ENCODE measurements at regions not wholly inside any gene's neighbourhood (a gene's known extent, or its start where the extent isn't known, plus 50 kb on each side); places are given as distances from the start of the nearest gene placed in this dataset.

DNA sequence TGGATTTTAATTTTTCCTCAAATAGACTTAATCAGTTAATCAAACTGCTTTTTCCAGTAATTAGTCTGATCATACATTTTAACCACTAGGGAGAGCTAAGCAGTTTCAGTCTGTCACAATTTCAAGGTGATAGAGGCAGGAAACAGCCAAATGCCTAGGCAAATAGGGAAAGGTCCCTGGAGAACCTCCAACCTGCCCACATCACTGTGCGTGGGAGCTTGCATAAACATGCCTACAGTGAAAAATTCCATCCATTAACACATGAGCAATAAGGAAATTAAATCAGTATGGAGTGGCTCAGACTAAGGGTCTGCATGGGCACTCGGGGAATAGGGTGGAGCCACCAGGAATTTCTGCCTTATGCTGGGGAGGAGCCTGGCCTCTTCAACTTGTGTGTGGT lies 74.6 kb downstream of the AASDHPPT start:
- WGBS (ENCODE audit: insufficient coverage): 100% methylated on average over 1 of the region's 2 CpGs
- Histone ChIP-seq H3K9me3 (ENCODE audit: control extremely low read depth in 1 of 5, control insufficient read depth in 4 of 5, insufficient read depth in 2 of 5, low read depth in 1 of 5, low read length in 4 of 5) (peaks cover 0 to 2% (median 0%) of the 10 kb centered on the region in 5 experiments), H3K4me1 (ENCODE audit: control extremely low read depth in 1 of 4, control insufficient read depth in 4 of 4, insufficient read depth in 4 of 4, low read length in 3 of 4) (no peaks in the 10 kb centered on the region), H3K27me3 (replicated peaks in 2 of 5; ENCODE audit: control insufficient read depth in 4 of 5, insufficient read depth in 5 of 5, low read length in 4 of 5) (peaks cover 0 to 2% (median 0%) of the 10 kb centered on the region in 5 experiments), H3K4me3 (ENCODE audit: control insufficient read depth in 1 of 7, extremely low read depth in 1 of 7, insufficient read depth in 4 of 7, low read depth in 2 of 7, low read length in 6 of 7) (no peak overlapping the region), H3K27ac (ENCODE audit: insufficient read depth in 1 of 2, low read depth in 1 of 2, low read length in 2 of 2, poor library complexity in 1 of 2, severe bottlenecking in 2 of 2) (no peak overlapping the region), H3K36me3 (ENCODE audit: control insufficient read depth in 4 of 4, insufficient read depth in 4 of 4, low read length in 3 of 4) (no peaks in the 10 kb centered on the region)
- CTCF ChIA-PET: no interaction called here
- DNase-seq: no peak
- POLR2A ChIA-PET: no interaction called here

DNA sequence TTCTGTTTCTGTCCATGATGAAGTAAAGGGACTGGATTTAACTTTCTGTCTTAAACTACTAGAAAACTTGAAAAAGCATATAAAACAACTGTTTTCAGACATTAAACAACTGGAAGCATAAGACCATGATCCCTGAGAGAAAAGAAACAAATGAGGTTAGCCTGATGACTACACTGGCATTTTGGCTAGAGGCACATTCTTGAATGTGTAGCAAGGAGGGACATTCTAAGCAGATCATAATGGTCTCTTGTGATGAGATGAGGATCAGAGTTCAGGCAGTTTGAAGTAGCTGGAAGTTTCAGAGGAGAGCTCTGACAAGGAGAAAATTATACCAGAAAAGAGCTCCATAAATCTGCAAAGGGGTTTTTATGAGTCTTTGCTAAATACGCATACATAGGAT lies 75.4 kb downstream of the AASDHPPT start:
- CTCF ChIA-PET: no interaction called here
- no peak overlapping the region for H3K4me3 ChIP-seq (ENCODE audit: control insufficient read depth in 1 of 7, extremely low read depth in 1 of 7, insufficient read depth in 4 of 7, low read depth in 2 of 7, low read length in 6 of 7)
- POLR2A ChIA-PET: no interaction called here
- no peaks in the 10 kb centered on the region for H3K4me1 ChIP-seq (ENCODE audit: control extremely low read depth in 1 of 4, control insufficient read depth in 4 of 4, insufficient read depth in 4 of 4, low read length in 3 of 4)
- no peaks in the 10 kb centered on the region for H3K9me3 ChIP-seq (ENCODE audit: control extremely low read depth in 1 of 5, control insufficient read depth in 4 of 5, insufficient read depth in 2 of 5, low read depth in 1 of 5, low read length in 4 of 5)
- no CpG with 5 or more reads among the region's 1 CpG for WGBS (ENCODE audit: insufficient coverage)
- no peaks in the 10 kb centered on the region for H3K36me3 ChIP-seq (ENCODE audit: control insufficient read depth in 4 of 4, insufficient read depth in 4 of 4, low read length in 3 of 4)
- no peak for DNase-seq
- H3K27me3 ChIP-seq (replicated peaks in 2 of 5; ENCODE audit: control insufficient read depth in 4 of 5, insufficient read depth in 5 of 5, low read length in 4 of 5): peaks cover 0 to 2% (median 0%) of the 10 kb centered on the region in 5 experiments
- no peak overlapping the region for H3K27ac ChIP-seq (ENCODE audit: insufficient read depth in 1 of 2, low read depth in 1 of 2, low read length in 2 of 2, poor library complexity in 1 of 2, severe bottlenecking in 2 of 2)

DNA sequence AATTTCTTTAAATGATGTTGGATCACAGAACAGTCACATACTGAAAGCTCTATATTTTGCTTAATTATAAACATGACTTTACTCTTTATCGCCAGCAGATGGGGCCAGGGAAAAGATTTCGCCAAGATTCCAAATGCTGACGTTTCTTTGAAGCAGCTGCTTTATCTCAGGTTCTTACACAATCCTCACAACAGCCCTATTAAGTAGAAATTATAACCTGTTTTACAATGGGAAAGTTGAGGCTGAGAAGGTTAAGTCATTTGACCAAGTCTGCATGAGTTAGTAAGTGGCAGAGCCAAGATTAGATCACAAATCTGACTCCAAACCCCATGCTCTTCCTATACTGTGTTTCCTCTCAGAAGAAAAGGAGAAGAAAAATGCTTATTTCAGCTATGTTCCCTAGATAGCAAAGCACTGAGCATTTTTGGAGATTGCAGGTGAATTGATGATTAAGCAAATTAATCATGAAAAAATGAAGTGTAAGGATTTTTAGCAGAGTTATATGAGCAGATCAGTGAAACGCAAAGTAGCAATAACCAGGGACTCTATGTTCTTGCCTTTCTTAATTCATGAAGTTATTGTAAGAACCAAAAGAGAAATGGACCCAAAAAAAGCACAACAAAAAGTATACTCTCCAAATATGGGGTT lies 79.0 kb downstream of the AASDHPPT start:
- CTCF ChIA-PET: no interaction called here

DNA sequence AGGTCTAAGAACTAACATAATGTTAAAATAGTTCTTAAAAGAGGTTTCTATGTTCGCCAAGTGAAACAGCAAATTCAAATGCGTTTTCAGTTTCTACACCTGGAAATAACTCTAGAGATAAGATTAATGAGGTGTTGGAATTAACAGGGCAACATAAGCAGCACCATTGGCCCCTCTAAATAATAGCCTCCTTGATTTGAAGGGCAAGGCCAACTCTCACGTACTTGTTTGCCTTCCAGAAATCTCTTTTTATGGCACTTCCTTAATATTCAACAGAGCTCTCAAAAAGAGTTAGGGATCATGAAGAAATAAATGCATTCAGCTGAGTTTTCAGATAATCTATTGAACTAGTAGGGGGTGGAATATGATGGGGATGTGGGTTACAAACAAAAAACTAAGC lies 80.9 kb downstream of the AASDHPPT start:
- H3K9me3 ChIP-seq (ENCODE audit: control extremely low read depth in 1 of 5, control insufficient read depth in 4 of 5, insufficient read depth in 2 of 5, low read depth in 1 of 5, low read length in 4 of 5): no peaks in the 10 kb centered on the region
- no peaks in the 10 kb centered on the region for H3K4me1 ChIP-seq (ENCODE audit: control extremely low read depth in 1 of 4, control insufficient read depth in 4 of 4, insufficient read depth in 4 of 4, low read length in 3 of 4)
- WGBS (ENCODE audit: insufficient coverage): 86% methylated on average over 1 of the region's 3 CpGs
- no peaks in the 10 kb centered on the region for H3K36me3 ChIP-seq (ENCODE audit: control insufficient read depth in 4 of 4, insufficient read depth in 4 of 4, low read length in 3 of 4)
- ChIA-PET POLR2A (no interaction called here), CTCF (no interaction called here)
- no peak for DNase-seq
- H3K4me3 ChIP-seq (ENCODE audit: control insufficient read depth in 1 of 7, extremely low read depth in 1 of 7, insufficient read depth in 4 of 7, low read depth in 2 of 7, low read length in 6 of 7): no peak overlapping the region
- H3K27ac ChIP-seq (ENCODE audit: insufficient read depth in 1 of 2, low read depth in 1 of 2, low read length in 2 of 2, poor library complexity in 1 of 2, severe bottlenecking in 2 of 2): no peak overlapping the region
- H3K27me3 ChIP-seq (replicated peaks in 2 of 5; ENCODE audit: control insufficient read depth in 4 of 5, insufficient read depth in 5 of 5, low read length in 4 of 5): no peaks in the 10 kb centered on the region

More for the DNA sequence above, 79.0 kb downstream of the AASDHPPT start:
- Histone ChIP-seq H3K27ac (ENCODE audit: insufficient read depth in 1 of 2, low read depth in 1 of 2, low read length in 2 of 2, poor library complexity in 1 of 2, severe bottlenecking in 2 of 2) (no peak overlapping the region), H3K27me3 (replicated peaks in 2 of 5; ENCODE audit: control insufficient read depth in 4 of 5, insufficient read depth in 5 of 5, low read length in 4 of 5) (peaks cover 0 to 2% (median 0%) of the 10 kb centered on the region in 5 experiments), H3K4me1 (ENCODE audit: control extremely low read depth in 1 of 4, control insufficient read depth in 4 of 4, insufficient read depth in 4 of 4, low read length in 3 of 4) (no peaks in the 10 kb centered on the region), H3K4me3 (ENCODE audit: control insufficient read depth in 1 of 7, extremely low read depth in 1 of 7, insufficient read depth in 4 of 7, low read depth in 2 of 7, low read length in 6 of 7) (no peak overlapping the region), H3K9me3 (ENCODE audit: control extremely low read depth in 1 of 5, control insufficient read depth in 4 of 5, insufficient read depth in 2 of 5, low read depth in 1 of 5, low read length in 4 of 5) (no peaks in the 10 kb centered on the region), H3K36me3 (ENCODE audit: control insufficient read depth in 4 of 4, insufficient read depth in 4 of 4, low read length in 3 of 4) (no peaks in the 10 kb centered on the region)
- POLR2A ChIA-PET: no interaction called here
- peak; percentile 8 to 35 (median 22) for DNase-seq
- WGBS (ENCODE audit: insufficient coverage): no CpG with 5 or more reads among the region's 4 CpGs

DNA sequence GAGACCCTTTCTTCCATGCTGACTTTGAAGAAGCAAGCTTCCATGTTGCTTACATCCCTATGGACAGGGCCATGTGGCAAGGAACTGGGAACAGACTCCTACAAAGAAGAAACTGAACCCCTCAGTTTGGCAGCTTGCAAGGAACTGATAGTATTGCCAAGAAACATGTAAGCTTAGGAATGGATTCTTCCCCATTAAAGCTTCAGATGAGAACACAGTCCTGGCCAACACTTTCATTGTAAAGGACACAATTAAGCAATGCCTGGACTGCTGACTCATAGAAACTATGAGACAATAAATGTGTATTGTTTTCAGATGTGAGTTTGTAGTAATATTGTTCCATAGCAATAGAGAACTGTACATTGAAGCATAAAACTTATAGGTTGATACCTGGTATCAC lies 82.4 kb downstream of the AASDHPPT start:
- Histone ChIP-seq H3K27ac (ENCODE audit: insufficient read depth in 1 of 2, low read depth in 1 of 2, low read length in 2 of 2, poor library complexity in 1 of 2, severe bottlenecking in 2 of 2) (no peak overlapping the region), H3K4me1 (ENCODE audit: control extremely low read depth in 1 of 4, control insufficient read depth in 4 of 4, insufficient read depth in 4 of 4, low read length in 3 of 4) (no peaks in the 10 kb centered on the region), H3K4me3 (ENCODE audit: control insufficient read depth in 1 of 7, extremely low read depth in 1 of 7, insufficient read depth in 4 of 7, low read depth in 2 of 7, low read length in 6 of 7) (no peak overlapping the region), H3K27me3 (replicated peaks in 2 of 5; ENCODE audit: control insufficient read depth in 4 of 5, insufficient read depth in 5 of 5, low read length in 4 of 5) (no peaks in the 10 kb centered on the region), H3K36me3 (ENCODE audit: control insufficient read depth in 4 of 4, insufficient read depth in 4 of 4, low read length in 3 of 4) (no peaks in the 10 kb centered on the region), H3K9me3 (ENCODE audit: control extremely low read depth in 1 of 5, control insufficient read depth in 4 of 5, insufficient read depth in 2 of 5, low read depth in 1 of 5, low read length in 4 of 5) (no peaks in the 10 kb centered on the region)
- no peak for DNase-seq
- ChIA-PET CTCF (no interaction called here), POLR2A (no interaction called here)

DNA sequence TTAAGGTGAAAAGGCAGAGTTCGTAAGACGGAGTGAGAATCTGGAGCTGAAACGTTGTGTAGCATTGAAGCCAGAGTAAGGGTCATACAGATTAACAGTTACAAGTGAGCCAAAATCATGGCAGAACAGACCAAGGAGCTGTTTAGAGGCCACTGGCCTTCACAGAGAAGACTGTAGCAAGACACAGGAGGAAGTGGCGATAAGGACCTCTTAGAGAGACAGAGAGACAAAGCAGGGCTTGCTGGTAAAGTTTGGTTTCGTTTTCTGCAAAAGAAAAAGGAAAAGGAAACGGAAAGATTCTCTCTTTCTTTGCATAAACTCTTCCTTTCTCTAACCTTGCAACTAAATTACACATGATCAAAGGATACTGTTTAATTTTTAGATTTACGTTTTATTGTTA lies 83.0 kb downstream of the AASDHPPT start:
- no peak for DNase-seq
- H3K9me3 ChIP-seq (ENCODE audit: control extremely low read depth in 1 of 5, control insufficient read depth in 4 of 5, insufficient read depth in 2 of 5, low read depth in 1 of 5, low read length in 4 of 5): no peaks in the 10 kb centered on the region
- no peaks in the 10 kb centered on the region for H3K36me3 ChIP-seq (ENCODE audit: control insufficient read depth in 4 of 4, insufficient read depth in 4 of 4, low read length in 3 of 4)
- no peaks in the 10 kb centered on the region for H3K27me3 ChIP-seq (replicated peaks in 2 of 5; ENCODE audit: control insufficient read depth in 4 of 5, insufficient read depth in 5 of 5, low read length in 4 of 5)
- ChIA-PET CTCF (no interaction called here), POLR2A (no interaction called here)
- no peak overlapping the region for H3K27ac ChIP-seq (ENCODE audit: insufficient read depth in 1 of 2, low read depth in 1 of 2, low read length in 2 of 2, poor library complexity in 1 of 2, severe bottlenecking in 2 of 2)
- 100% methylated on average over 4 of the region's 7 CpGs for WGBS (ENCODE audit: insufficient coverage)
- no peak overlapping the region for H3K4me3 ChIP-seq (ENCODE audit: control insufficient read depth in 1 of 7, extremely low read depth in 1 of 7, insufficient read depth in 4 of 7, low read depth in 2 of 7, low read length in 6 of 7)
- no peaks in the 10 kb centered on the region for H3K4me1 ChIP-seq (ENCODE audit: control extremely low read depth in 1 of 4, control insufficient read depth in 4 of 4, insufficient read depth in 4 of 4, low read length in 3 of 4)

DNA sequence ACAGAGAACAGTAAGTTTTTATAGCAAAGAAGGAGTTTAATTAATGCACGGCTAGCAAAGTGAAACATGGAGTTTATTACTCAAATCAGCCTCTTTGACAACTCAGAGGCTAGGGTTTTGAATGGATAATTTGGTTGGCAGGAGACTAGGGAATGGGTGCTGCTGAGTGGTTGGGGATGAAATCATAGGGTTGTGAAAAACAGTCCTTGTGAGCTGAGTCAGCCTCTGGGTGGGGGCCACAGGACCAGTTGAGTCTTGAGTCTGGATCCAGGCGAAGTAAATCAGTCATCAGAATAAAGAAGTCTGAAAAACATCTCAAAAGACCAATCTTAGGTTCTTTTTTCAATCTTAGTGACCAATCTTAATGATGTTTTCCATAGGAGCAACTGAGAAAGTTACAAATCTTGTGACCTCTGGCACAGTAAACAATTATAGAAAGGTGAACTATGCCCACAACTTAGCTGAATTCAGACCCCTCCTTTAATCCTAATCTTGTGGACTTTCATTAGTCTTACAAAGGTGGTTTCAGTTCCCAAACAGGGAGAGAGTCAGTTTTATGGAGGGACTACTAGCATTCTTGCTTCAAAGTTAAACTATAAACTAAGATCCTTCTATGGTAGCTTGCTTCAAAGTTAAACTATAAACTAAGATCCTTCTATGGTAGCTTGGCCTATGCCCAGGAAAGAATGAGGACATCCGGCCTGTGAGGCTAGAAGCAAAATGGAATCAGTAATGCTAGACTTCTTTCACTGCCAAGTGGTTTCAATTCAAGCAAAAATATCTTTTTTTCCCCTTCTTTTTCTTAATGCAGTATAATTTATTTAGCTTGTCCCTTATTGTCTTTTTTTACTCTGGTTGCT lies 84.5 kb downstream of the AASDHPPT start:
- Histone ChIP-seq H3K27ac (ENCODE audit: insufficient read depth in 1 of 2, low read depth in 1 of 2, low read length in 2 of 2, poor library complexity in 1 of 2, severe bottlenecking in 2 of 2) (no peak overlapping the region), H3K36me3 (ENCODE audit: control insufficient read depth in 4 of 4, insufficient read depth in 4 of 4, low read length in 3 of 4) (no peaks in the 10 kb centered on the region), H3K4me3 (ENCODE audit: control insufficient read depth in 1 of 7, extremely low read depth in 1 of 7, insufficient read depth in 4 of 7, low read depth in 2 of 7, low read length in 6 of 7) (no peak overlapping the region), H3K4me1 (ENCODE audit: control extremely low read depth in 1 of 4, control insufficient read depth in 4 of 4, insufficient read depth in 4 of 4, low read length in 3 of 4) (no peaks in the 10 kb centered on the region), H3K27me3 (replicated peaks in 2 of 5; ENCODE audit: control insufficient read depth in 4 of 5, insufficient read depth in 5 of 5, low read length in 4 of 5) (no peaks in the 10 kb centered on the region), H3K9me3 (ENCODE audit: control extremely low read depth in 1 of 5, control insufficient read depth in 4 of 5, insufficient read depth in 2 of 5, low read depth in 1 of 5, low read length in 4 of 5) (peaks cover 0 to 9% (median 4%) of the 10 kb centered on the region in 5 experiments)
- ChIA-PET CTCF (no interaction called here), POLR2A (no interaction called here)
- no peak for DNase-seq
- 81% methylated on average over 3 of the region's 3 CpGs for WGBS (ENCODE audit: insufficient coverage)

Data from common myeloid progenitor, CD34-positive (primary cell).